Activated naive CD4-positive, alpha-beta T cell (primary cell): ENCODE measurements at regions not wholly inside any gene's neighbourhood (a gene's known extent, or its start where the extent isn't known, plus 50 kb on each side); places are given as distances from the start of the nearest gene placed in this dataset.
"Not testable (repeated sequence)": the region's sequence is repeated elsewhere in the genome, so short reads cannot be mapped to it uniquely, and the experiment has no call there.

Source experiments
- DNase-seq, 4 experiments: peaks; one replicate each; lab custom pipeline; 2025; lab: John Stamatoyannopoulos, UW

- DNase-seq = no peak
These were observed 100.0 kb upstream of the CITED2 start for GRCh38 chr6:139474145-139475108.

GRCh38 chr6:139473731-139474130 lies 99.3 kb upstream of the CITED2 start:
- no peak for DNase-seq

- DNase-seq = no peak
These were observed 98.8 kb upstream of the CITED2 start for GRCh38 chr6:139473231-139473701.

GRCh38 chr6:139472351-139473015 lies 98.0 kb upstream of the CITED2 start:
- no peak for DNase-seq

- DNase-seq = no peak
These were observed 96.5 kb upstream of the CITED2 start for GRCh38 chr6:139470997-139471396.

GRCh38 chr6:139468178-139468819 lies 93.9 kb upstream of the CITED2 start:
- DNase-seq = no peak

GRCh38 chr6:139457476-139457875 lies 83.0 kb upstream of the CITED2 start:
- no peak for DNase-seq

- DNase-seq = no peak
These were observed 77.9 kb upstream of the CITED2 start for GRCh38 chr6:139452148-139452876.

- no peak for DNase-seq
These were observed 75.2 kb upstream of the CITED2 start for GRCh38 chr6:139449611-139450000.

GRCh38 chr6:139448998-139449610 lies 74.7 kb upstream of the CITED2 start:
- DNase-seq = no peak

GRCh38 chr6:139448051-139448649 lies 73.7 kb upstream of the CITED2 start:
- DNase-seq = no peak

- no peak for DNase-seq
These were observed 73.2 kb upstream of the CITED2 start for GRCh38 chr6:139447656-139447975.

- no peak for DNase-seq
These were observed 72.6 kb upstream of the CITED2 start for GRCh38 chr6:139446768-139447655.

GRCh38 chr6:139446138-139446715 lies 71.8 kb upstream of the CITED2 start:
- no peak for DNase-seq

- not testable (repeated sequence) for DNase-seq
These were observed 69.9 kb upstream of the CITED2 start for GRCh38 chr6:139444273-139444787.

- no peak for DNase-seq
These were observed 69.0 kb upstream of the CITED2 start for GRCh38 chr6:139443231-139444112.

GRCh38 chr6:139442188-139442671 lies 67.8 kb upstream of the CITED2 start:
- no peak for DNase-seq

- no peak for DNase-seq
These were observed 64.9 kb upstream of the CITED2 start for GRCh38 chr6:139439349-139439748.
